SK-N-SH treated with all-trans-retinoic acid at 6 μM for 48 hours (cell line): ENCODE measurements at regions not wholly inside any gene's neighbourhood (a gene's known extent, or its start where the extent isn't known, plus 50 kb on each side); places are given as distances from the start of the nearest gene placed in this dataset.
"Not testable (repeated sequence)": the region's sequence is repeated elsewhere in the genome, so short reads cannot be mapped to it uniquely, and the experiment has no call there.

ENCODE experiments used
- ARNTL ChIP-seq: fragments of 450-650 bp; formaldehyde crosslinking; IDR thresholded peaks from 2 replicates; pipeline ENCODE4 v1.5.0; 2020; ENCODE audit warnings: low read depth, mild to moderate bottlenecking, moderate library complexity, borderline replicate concordance
- ESRRG ChIP-seq: fragments of 250-450 bp; sonication (Bioruptor Pico); IDR thresholded peaks from 2 replicates; pipeline ENCODE4 v1.6.1; 2021; ENCODE audit warnings: mild to moderate bottlenecking
- GLIS3 ChIP-seq: fragments of 250-450 bp; sonication (Bioruptor Pico); IDR thresholded peaks from 2 replicates; pipeline ENCODE4 v1.5.0; 2020; ENCODE audit warnings: mild to moderate bottlenecking, moderate library complexity
- OSR1 ChIP-seq: fragments of 250-450 bp; sonication (Bioruptor Pico); IDR thresholded peaks from 2 replicates; pipeline ENCODE4 v1.8.0; 2022; ENCODE audit warnings: moderate library complexity, mild to moderate bottlenecking, inconsistent platforms
- RARB ChIP-seq: fragments of 250-450 bp; sonication (Bioruptor Pico); IDR thresholded peaks from 2 replicates; pipeline ENCODE4 v1.8.0; 2021; ENCODE audit warnings: mild to moderate bottlenecking, moderate library complexity
- TSHZ2 ChIP-seq: fragments of 250-450 bp; sonication (Bioruptor Pico); IDR thresholded peaks from 2 replicates; pipeline ENCODE4 v1.5.0; 2020; ENCODE audit warnings: mild to moderate bottlenecking, moderate library complexity
- ZC3H10 ChIP-seq: fragments of 250-450 bp; sonication (Bioruptor Pico); IDR thresholded peaks from 2 replicates; pipeline ENCODE4 v1.5.1; 2021; ENCODE audit warnings: mild to moderate bottlenecking, moderate library complexity
- ZFP30 ChIP-seq: fragments of 450-650 bp; formaldehyde crosslinking; IDR thresholded peaks from 2 replicates; pipeline ENCODE4 v1.5.0; 2022; ENCODE audit warnings: mild to moderate bottlenecking, moderate library complexity

DNA sequence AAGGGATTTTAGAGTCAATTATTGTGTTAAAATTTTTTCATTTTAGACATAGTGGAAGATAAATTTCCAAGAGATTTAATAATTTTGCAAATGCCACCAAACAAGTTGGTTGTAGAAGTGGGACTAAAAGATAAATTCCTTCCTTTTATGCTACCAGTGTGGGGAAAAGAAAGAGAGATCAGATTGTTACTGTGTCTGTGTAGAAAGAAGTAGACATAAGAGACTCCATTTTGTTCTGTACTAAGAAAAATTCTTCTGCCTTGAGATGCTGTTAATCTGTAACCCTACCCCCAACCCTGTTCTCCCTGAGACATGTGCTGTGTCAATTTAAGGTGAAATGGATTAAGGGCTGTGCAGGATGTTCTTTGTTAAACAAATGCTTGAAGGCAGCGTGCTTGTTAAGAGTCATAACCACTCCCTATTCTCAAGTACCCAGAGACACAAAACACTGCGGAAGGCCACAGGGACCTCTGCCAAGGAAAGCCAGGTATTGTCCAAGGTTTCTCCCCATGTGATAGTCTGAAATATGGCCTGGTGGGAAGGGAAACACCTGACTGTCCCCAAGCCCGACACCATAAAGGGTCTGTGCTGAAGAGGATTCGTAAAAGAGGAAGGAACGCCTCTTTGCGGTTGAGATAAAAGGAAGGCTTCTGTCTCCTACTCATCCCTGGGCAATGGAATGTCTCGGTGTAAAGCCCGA is 117.0 kb downstream of the CEP44 start:
- TF ChIP-seq ZC3H10 (CRISPR knock-in tag); ZFP30 (CRISPR knock-in tag); ARNTL (CRISPR knock-in tag); ESRRG (CRISPR knock-in tag); RARB; GLIS3; OSR1 (CRISPR knock-in tag); TSHZ2 (CRISPR knock-in tag): not testable (repeated sequence)
